Stimulated activated CD8-positive, alpha-beta memory T cell treated with anti-CD3 and anti-CD28 coated beads, Interleukin-2, amount 100 ng/mL, for 48 hours (primary cell): ENCODE measurements at regions not wholly inside any gene's neighbourhood (a gene's known extent, or its start where the extent isn't known, plus 50 kb on each side); places are given as distances from the start of the nearest gene placed in this dataset.
"Not testable (repeated sequence)": the region's sequence is repeated elsewhere in the genome, so short reads cannot be mapped to it uniquely, and the experiment has no call there.

Source experiments
- DNase-seq, 2 donors: peaks; one replicate each; pipeline ENCODE4 v3.0.0-alpha.2; 2020; ENCODE audit warnings: low read depth in 2 of 2

- no peak for DNase-seq
Measured at GRCh38 chr22:22346401-22347107, 102.0 kb downstream of the VPREB1 start.

GRCh38 chr22:22348127-22348814, 103.7 kb downstream of the VPREB1 start:
- no peak for DNase-seq

- DNase-seq = no peak
Measured at GRCh38 chr22:22348815-22349454, 104.3 kb downstream of the VPREB1 start.

- DNase-seq = no peak
Measured at GRCh38 chr22:22349455-22349836, 104.9 kb downstream of the VPREB1 start.

GRCh38 chr22:22351366-22351765, 106.8 kb downstream of the VPREB1 start:
- DNase-seq = no peak

GRCh38 chr22:22352371-22352999, 107.9 kb downstream of the VPREB1 start:
- no peak for DNase-seq

GRCh38 chr22:22355096-22355834, 110.7 kb downstream of the VPREB1 start:
- no peak for DNase-seq

GRCh38 chr22:22357024-22357883, 112.7 kb downstream of the VPREB1 start:
- peak; percentile 74 to 75 for DNase-seq

GRCh38 chr22:22358152-22358551, 113.6 kb downstream of the VPREB1 start:
- no peak for DNase-seq

- DNase-seq = no peak
Measured at GRCh38 chr22:22358686-22359085, 114.1 kb downstream of the VPREB1 start.

- no peak for DNase-seq
Measured at GRCh38 chr22:22359465-22359864, 114.9 kb downstream of the VPREB1 start.

GRCh38 chr22:22360014-22360413, 115.4 kb downstream of the VPREB1 start:
- DNase-seq = no peak

- DNase-seq = no peak
Measured at GRCh38 chr22:22362311-22362710, 117.7 kb downstream of the VPREB1 start.

- DNase-seq = no peak
Measured at GRCh38 chr22:22362936-22363335, 118.3 kb downstream of the VPREB1 start.

GRCh38 chr22:22364207-22364606, 119.6 kb downstream of the VPREB1 start:
- DNase-seq = no peak

GRCh38 chr22:22366537-22366936, 122.0 kb downstream of the VPREB1 start:
- DNase-seq = no peak

- no peak for DNase-seq
Measured at GRCh38 chr22:22368516-22368915, 123.9 kb downstream of the VPREB1 start.

- not testable (repeated sequence) for DNase-seq
Measured at GRCh38 chr22:22369219-22369963, 124.8 kb downstream of the VPREB1 start.

GRCh38 chr22:22369964-22370270, 125.3 kb downstream of the VPREB1 start:
- DNase-seq = no peak

- no peak for DNase-seq
Measured at GRCh38 chr22:22371031-22371541, 126.5 kb downstream of the VPREB1 start.
